Lung (tissue), 11 donors: ENCODE measurements at regions not wholly inside any gene's neighbourhood (a gene's known extent, or its start where the extent isn't known, plus 50 kb on each side); places are given as distances from the start of the nearest gene placed in this dataset.

Experiments used
- ATAC-seq: fragments of 200-7000 bp; cut with Tn5 transposase; one replicate; pipeline ENCODE4 v1.9.1; 2020; ENCODE audit warnings: moderate number of reproducible peaks; ENCODE audit not compliant: insufficient read depth, low FRiP score
- DNase-seq, 3 donors: peaks; one replicate each; pipeline ENCODE4 v3.0.0-alpha.2; 2013 to 2017
- H3K27ac ChIP-seq, 2 donors: one replicate each; pipeline ENCODE4 v1.5.1; 2013; ENCODE audit warnings: mild to moderate bottlenecking in 2 of 2, moderate library complexity in 2 of 2, control low read depth in 1 of 2, inconsistent platforms in 1 of 2, low read depth in 1 of 2, low read length in 1 of 2
- H3K27me3 ChIP-seq, 3 donors: one replicate each; pipeline ENCODE4 v1.5.1; 2013; ENCODE audit warnings: low read length in 2 of 3; ENCODE audit not compliant: control insufficient read depth in 3 of 3, insufficient read depth in 3 of 3
- H3K36me3 ChIP-seq, 4 donors: one replicate each; pipeline ENCODE4 v1.5.1; 2013; ENCODE audit warnings: low read length in 4 of 4, mild to moderate bottlenecking in 1 of 4, moderate library complexity in 1 of 4; ENCODE audit not compliant: control insufficient read depth in 4 of 4, insufficient read depth in 4 of 4
- H3K4me1 ChIP-seq, 5 donors: one replicate each; pipeline ENCODE4 v1.5.1; 2013; ENCODE audit warnings: low read length in 5 of 5, mild to moderate bottlenecking in 2 of 5, moderate library complexity in 1 of 5; ENCODE audit not compliant: control insufficient read depth in 5 of 5, insufficient read depth in 5 of 5
- H3K4me3 ChIP-seq: one replicate; pipeline ENCODE4 v1.5.1; 2013; ENCODE audit warnings: mild to moderate bottlenecking, control low read depth, moderate library complexity
- H3K9ac ChIP-seq, 2 donors: one replicate each; pipeline ENCODE4 v1.5.1; 2013; ENCODE audit warnings: low read length in 2 of 2, control low read depth in 1 of 2; ENCODE audit not compliant: insufficient read depth in 1 of 2
- H3K9me3 ChIP-seq, 4 donors: one replicate each; pipeline ENCODE4 v1.5.1; 2013; ENCODE audit warnings: low read length in 3 of 4, mild to moderate bottlenecking in 1 of 4, moderate library complexity in 1 of 4; ENCODE audit not compliant: control insufficient read depth in 4 of 4, insufficient read depth in 3 of 4
- CTCF ChIP-seq: IDR thresholded peaks from 2 replicates; pipeline ENCODE4 v1.5.1; 2012; ENCODE audit warnings: mild to moderate bottlenecking; ENCODE audit errors: control extremely low read depth, extremely low read depth
- WGBS, 2 donors: extraction: QIAGEN DNeasy Blood & Tissue Kit; methylation state at CpG; one replicate each; pipeline ENCODE4 v1.1.7; 2013; 5-methylcytosine and 5-hydroxymethylcytosine counted together
- donor health status: control.
- donor health status: control.
- donor health status: Bipolar disorder and iron deficiency.
- donor health status: healthy.
- donor health status: DM: yes; HTN: yes; CAD: no.

GRCh38 chr3:189446959-189447560, 184.1 kb upstream of the TP63 start:
- H3K4me3 ChIP-seq, result no peak overlapping the region
- DNase-seq (peak in 2 of 3 donors; percentile 82 to 86), ATAC-seq (no peak)
- WGBS, 2 donors, result 72 to 75% methylated on average over 3 of the region's 3 CpGs
- no peak overlapping the region for H3K9ac ChIP-seq
- no peaks in the 10 kb centered on the region for H3K9me3 ChIP-seq
- H3K36me3 ChIP-seq, result no peaks in the 10 kb centered on the region
- no peak overlapping the region for H3K27ac ChIP-seq
- no peaks in the 10 kb centered on the region for H3K27me3 ChIP-seq
- TF ChIP-seq CTCF, result no peak
- no peaks in the 10 kb centered on the region for H3K4me1 ChIP-seq

GRCh38 chr3:189449084-189449483, 182.1 kb upstream of the TP63 start:
- Histone ChIP-seq H3K4me3 (no peak overlapping the region), H3K9ac (no peak overlapping the region), H3K4me1 (peaks cover 0 to 5% (median 0%) of the 10 kb centered on the region in 5 donors), H3K27me3 (no peaks in the 10 kb centered on the region), H3K27ac (no peak overlapping the region), H3K36me3 (no peaks in the 10 kb centered on the region), H3K9me3 (no peaks in the 10 kb centered on the region)
- DNase-seq (no peak), ATAC-seq (no peak)
- no peak for TF ChIP-seq CTCF
- WGBS, 2 donors, result 66 to 83% methylated on average over 1 of the region's 1 CpG

GRCh38 chr3:189455009-189455408, 176.2 kb upstream of the TP63 start:
- H3K4me1 ChIP-seq, result peaks cover 0 to 26% (median 2%) of the 10 kb centered on the region in 5 donors
- WGBS, 2 donors, result 86 to 87% methylated on average over 5 of the region's 5 CpGs
- no peak for DNase-seq

More at GRCh38 chr3:189455009-189455408, 176.2 kb upstream of the TP63 start:
- H3K9me3 ChIP-seq, result no peaks in the 10 kb centered on the region
- no peak overlapping the region for H3K4me3 ChIP-seq
- no peak for TF ChIP-seq CTCF
- no peak overlapping the region for H3K27ac ChIP-seq
- H3K27me3 ChIP-seq, result no peaks in the 10 kb centered on the region
- no peak for ATAC-seq
- H3K36me3 ChIP-seq, result no peaks in the 10 kb centered on the region
- H3K9ac ChIP-seq, result no peak overlapping the region
